ENCODE measurements at regions not wholly inside any gene's neighbourhood (a gene's known extent, or its start where the extent isn't known, plus 50 kb on each side); places are given as distances from the start of the nearest gene placed in this dataset.

GRCh38 chr22:48784701-48785503 lies 1042.8 kb downstream of the BRD1 start:
- TF ChIP-seq FOS (IDR thresholded peaks at IDR 0.05; ENCODE audit: low read depth, low read length) (no peak), CEBPB (IDR thresholded peaks at IDR 0.05; ENCODE audit: low read depth, low read length) (no peak), ELK1 (IDR thresholded peaks at IDR 0.05; ENCODE audit: borderline replicate concordance, low read depth, low read length) (no peak), RAD21 (IDR thresholded peaks at IDR 0.05; ENCODE audit: low read length) (no peak), CHD1 (IDR thresholded peaks at IDR 0.05; ENCODE audit: low read depth, low read length) (no peak), MAFK (IDR thresholded peaks at IDR 0.05; ENCODE audit: low read depth, low read length) (no peak), MAZ (IDR thresholded peaks at IDR 0.05; ENCODE audit: borderline replicate concordance, low read depth, low read length) (no peak), RCOR1 (IDR thresholded peaks at IDR 0.05; ENCODE audit: insufficient replicate concordance, low read length) (no peak), MXI1 (IDR thresholded peaks at IDR 0.05; ENCODE audit: borderline replicate concordance, low read depth, low read length) (no peak), RFX5 (IDR thresholded peaks at IDR 0.05; ENCODE audit: low read depth, low read length) (no peak), NFE2L2 (IDR thresholded peaks at IDR 0.05; ENCODE audit: low read depth, low read length) (no peak)
- Histone ChIP-seq H3K4ac (ENCODE audit: low read depth, low read length) (no peak overlapping the region), H4K20me1 (ENCODE audit: insufficient read depth, low read length) (no peaks in the 10 kb centered on the region), H3K27me3 (ENCODE audit: control insufficient read depth, insufficient read depth, low read length) (no peaks in the 10 kb centered on the region), H2BK5ac (ENCODE audit: low read depth, low read length, poor library complexity, severe bottlenecking) (no peak overlapping the region), H4K91ac (ENCODE audit: insufficient read depth, low read depth, low read length) (no peak overlapping the region), H2AK9ac (replicated peaks; ENCODE audit: low read depth, low read length, poor library complexity) (no peak overlapping the region), H3K4me1 (ENCODE audit: control insufficient read depth, insufficient read depth, low read length) (no peaks in the 10 kb centered on the region), H3K4me3 (ENCODE audit: insufficient read depth, low read depth, low read length) (no peak overlapping the region), H2AFZ (replicated peaks; ENCODE audit: low read length, poor library complexity) (no peak overlapping the region), H3K23ac (ENCODE audit: low read depth, low read length) (no peak overlapping the region), H3K9me3 (ENCODE audit: control insufficient read depth, insufficient read depth, low read length) (peaks cover 49% of the 10 kb centered on the region), H2AK5ac (ENCODE audit: low read depth, low read length) (no peak overlapping the region), H3K14ac (replicated peaks; ENCODE audit: low read depth, low read length) (no peak overlapping the region), H4K8ac (ENCODE audit: low read depth in 2 of 2, low read length in 2 of 2) (no peak overlapping the region), H2BK20ac (ENCODE audit: low read depth, low read length) (no peak overlapping the region), H3K79me1 (ENCODE audit: low read depth in 1 of 2, low read length in 2 of 2) (no peaks in the 10 kb centered on the region), H3K36me3 (ENCODE audit: control insufficient read depth, insufficient read depth, low read length) (no peaks in the 10 kb centered on the region), H3K4me2 (ENCODE audit: low read depth, low read length) (no peak overlapping the region), H3K9ac (ENCODE audit: low read depth, low read length) (no peak overlapping the region), H3K56ac (ENCODE audit: extremely low read depth, insufficient read depth, low read length) (no peak overlapping the region), H3K9me1 (ENCODE audit: insufficient read depth, low read length) (no peaks in the 10 kb centered on the region), H3K18ac (ENCODE audit: low read depth, low read length) (no peak overlapping the region), H4K5ac (ENCODE audit: low read depth, low read length) (no peak overlapping the region), H3K27ac (ENCODE audit: insufficient read depth, low read length) (no peak overlapping the region), H2BK15ac (ENCODE audit: low read depth, low read length) (no peak overlapping the region), H2BK120ac (ENCODE audit: low read depth, low read length) (no peak overlapping the region)
- no peak for ATAC-seq (ENCODE audit: low read depth)
- dilution Hi-C loops (cut with HindIII; ENCODE audit: low sequenced_read_pairs, unreplicated experiment) (no loop called here), in situ Hi-C loops (cut with MboI; ENCODE audit: low sequenced_read_pairs) (no loop called here), intact Hi-C loops (cut with micrococcal nuclease) (no loop called here)
- CTCF ChIA-PET: no interaction called here
- DNase-seq: no peak
- no TSS peak for BruUV-seq (replicated peaks)
- 82% methylated on average over 2 of the region's 21 CpGs; no CpG with 5 or more reads in 1 of the 2 experiments for WGBS, 2 experiments (ENCODE audit: extremely low coverage in 2 of 2, insufficient read length in 1 of 2)
- POLR2A ChIA-PET (ENCODE audit: unreplicated experiment): no interaction called here

All from IMR-90 (cell line).